H9 (cell line): ENCODE measurements at regions not wholly inside any gene's neighbourhood (a gene's known extent, or its start where the extent isn't known, plus 50 kb on each side); places are given as distances from the start of the nearest gene placed in this dataset.

ENCODE experiments used
- DNase-seq: peaks from one replicate; pipeline ENCODE4 v3.0.0-alpha.2; 2017
- H2AFZ ChIP-seq: one replicate; pipeline ENCODE4 v1.6.1; 2013; ENCODE audit warnings: mild to moderate bottlenecking, low read length, control low read depth, moderate library complexity
- H2AK5ac ChIP-seq: 2 replicates; pipeline ENCODE4 v1.6.1; 2013; ENCODE audit warnings: low read length, control low read depth, mixed read lengths; ENCODE audit not compliant: insufficient read length
- H2BK120ac ChIP-seq: one replicate; pipeline ENCODE4 v1.6.1; 2013; ENCODE audit warnings: low read depth, mild to moderate bottlenecking, low read length, control low read depth, inconsistent platforms; ENCODE audit not compliant: poor library complexity, severe bottlenecking
- H2BK12ac ChIP-seq: 2 replicates; pipeline ENCODE4 v1.6.1; 2013; ENCODE audit warnings: low read length, control low read depth, mixed read lengths, low read depth; ENCODE audit not compliant: insufficient read length
- H2BK15ac ChIP-seq: 2 replicates; pipeline ENCODE4 v1.6.1; 2013; ENCODE audit warnings: low read depth, low read length, control low read depth
- H2BK20ac ChIP-seq: one replicate; pipeline ENCODE4 v1.6.1; 2013; ENCODE audit warnings: low read depth, mild to moderate bottlenecking, low read length, control low read depth, inconsistent platforms; ENCODE audit not compliant: poor library complexity, severe bottlenecking
- H2BK5ac ChIP-seq: 2 replicates; pipeline ENCODE4 v1.6.1; 2013; ENCODE audit warnings: low read length, control low read depth, mixed read lengths; ENCODE audit not compliant: insufficient read length
- H3K14ac ChIP-seq: 2 replicates; pipeline ENCODE4 v1.6.1; 2013; ENCODE audit warnings: low read length, control low read depth; ENCODE audit not compliant: insufficient read depth
- H3K18ac ChIP-seq: 2 replicates; pipeline ENCODE4 v1.6.1; 2013; ENCODE audit warnings: low read depth, mild to moderate bottlenecking, mixed read lengths, low read length, control low read depth; ENCODE audit not compliant: insufficient read length
- H3K23ac ChIP-seq: 2 replicates; pipeline ENCODE4 v1.6.1; 2013; ENCODE audit warnings: low read length, control low read depth, mixed read lengths, low read depth; ENCODE audit not compliant: insufficient read length
- H3K23me2 ChIP-seq: 2 replicates; pipeline ENCODE4 v1.6.1; 2013; ENCODE audit warnings: low read depth, mild to moderate bottlenecking, mixed read lengths, low read length, control low read depth; ENCODE audit not compliant: insufficient read length, poor library complexity, severe bottlenecking
- H3K27ac ChIP-seq: 2 replicates; pipeline ENCODE4 v1.5.1; 2013; ENCODE audit warnings: low read length, control low read depth, mixed read lengths, low read depth; ENCODE audit not compliant: insufficient read length
- H3K27me3 ChIP-seq: 2 replicates; pipeline ENCODE4 v1.6.1; 2013; ENCODE audit warnings: low read length, control low read depth, inconsistent platforms; ENCODE audit not compliant: insufficient read depth
- H3K4ac ChIP-seq: 2 replicates; pipeline ENCODE4 v1.6.1; 2013; ENCODE audit warnings: low read depth, mild to moderate bottlenecking, control low read depth, inconsistent platforms, low read length, moderate library complexity
- H3K4me1 ChIP-seq: 2 replicates; pipeline ENCODE4 v1.6.1; 2013; ENCODE audit warnings: low read length, control low read depth, inconsistent platforms; ENCODE audit not compliant: insufficient read depth
- H3K4me2 ChIP-seq: 2 replicates; pipeline ENCODE4 v1.6.1; 2013; ENCODE audit warnings: low read length, control low read depth, mixed read lengths; ENCODE audit not compliant: insufficient read length, insufficient read depth
- H3K56ac ChIP-seq: 2 replicates; pipeline ENCODE4 v1.6.1; 2013; ENCODE audit warnings: low read depth, mild to moderate bottlenecking, mixed read lengths, low read length, control low read depth; ENCODE audit not compliant: insufficient read length
- H3K79me1 ChIP-seq: 2 replicates; pipeline ENCODE4 v1.6.1; 2013; ENCODE audit warnings: low read depth, mild to moderate bottlenecking, moderate library complexity, low read length, control low read depth, inconsistent platforms; ENCODE audit not compliant: insufficient read depth, poor library complexity, severe bottlenecking
- H3K79me2 ChIP-seq: 2 replicates; pipeline ENCODE4 v1.6.1; 2013; ENCODE audit warnings: low read length, control low read depth, inconsistent platforms; ENCODE audit not compliant: insufficient read depth
- H3K9ac ChIP-seq: 2 replicates; pipeline ENCODE4 v1.6.1; 2013; ENCODE audit warnings: low read length, control low read depth, mixed read lengths; ENCODE audit not compliant: insufficient read length; ENCODE audit errors: extremely low read depth
- H3K9me3 ChIP-seq: one replicate; pipeline ENCODE4 v1.6.1; 2013; ENCODE audit warnings: low read depth, low read length, inconsistent platforms; ENCODE audit not compliant: control insufficient read depth
- H3T11ph ChIP-seq: one replicate; pipeline ENCODE4 v1.6.1; 2013; ENCODE audit warnings: mild to moderate bottlenecking, low read length, control low read depth, inconsistent platforms
- H4K20me1 ChIP-seq: one replicate; pipeline ENCODE4 v1.6.1; 2013; ENCODE audit not compliant: control insufficient read depth, insufficient read length, insufficient read depth
- H4K5ac ChIP-seq: 2 replicates; pipeline ENCODE4 v1.6.1; 2013; ENCODE audit warnings: low read depth, mild to moderate bottlenecking, mixed read lengths, low read length, control low read depth; ENCODE audit not compliant: insufficient read length
- H4K8ac ChIP-seq: replicated peaks from 2 replicates; pipeline ENCODE4 v1.6.1; 2013; ENCODE audit warnings: low read length, control low read depth, mixed read lengths, low read depth; ENCODE audit not compliant: insufficient read length
- H4K91ac ChIP-seq: 2 replicates; pipeline ENCODE4 v1.6.1; 2013; ENCODE audit warnings: low read depth, mild to moderate bottlenecking, moderate library complexity, mixed read lengths, low read length, control low read depth; ENCODE audit not compliant: insufficient read length
- H3K27ac Mint-ChIP-seq, 3 experiments: 2 replicates in 2 of 3; 3 replicates in 1 of 3; pipeline ENCODE4 v1.8.0; 2020 to 2021; ENCODE audit warnings: mixed read lengths in 3 of 3, mild to moderate bottlenecking in 1 of 3, moderate library complexity in 1 of 3
- H3K27me3 Mint-ChIP-seq: 2 replicates; pipeline ENCODE4 v1.8.0; 2021; ENCODE audit warnings: low read depth, mild to moderate bottlenecking, moderate library complexity, mixed read lengths
- H3K36me3 Mint-ChIP-seq, 3 experiments: 2 replicates in 2 of 3; 3 replicates in 1 of 3; pipeline ENCODE4 v1.8.0; 2020 to 2021; ENCODE audit warnings: low read depth in 3 of 3, mixed read lengths in 3 of 3; ENCODE audit not compliant: insufficient read depth in 1 of 3
- H3K4me1 Mint-ChIP-seq, 2 experiments: 2 replicates each; pipeline ENCODE4 v1.8.0; 2020; ENCODE audit warnings: mixed read lengths in 2 of 2
- H3K4me3 Mint-ChIP-seq, 2 experiments: 2 replicates in 1 of 2; 3 replicates in 1 of 2; pipeline ENCODE4 v1.8.0; 2020 to 2021; ENCODE audit warnings: mild to moderate bottlenecking in 2 of 2, mixed read lengths in 2 of 2, moderate library complexity in 1 of 2
- H3K9me3 Mint-ChIP-seq, 2 experiments: 2 replicates in 1 of 2; 3 replicates in 1 of 2; pipeline ENCODE4 v1.8.0; 2020; ENCODE audit warnings: mild to moderate bottlenecking in 2 of 2, mixed read lengths in 2 of 2, moderate library complexity in 1 of 2
- WGBS: extraction: QIAGEN DNeasy Blood & Tissue Kit; methylation state at CpG from one replicate; pipeline ENCODE4 v1.1.7; 2013; ENCODE audit warnings: missing lambda C conversion rate, low lambda C conversion rate, mixed read lengths; ENCODE audit not compliant: insufficient read length; ENCODE audit errors: extremely low coverage; 5-methylcytosine and 5-hydroxymethylcytosine counted together
- TF ChIP-seq, protein P1 (sequence below): fragments of 200-600 bp; sonication (generic); conservative IDR thresholded peaks from 3 replicates; pipeline ENCODE4 v1.8.0; 2021; ENCODE audit warnings: antibody characterized with exemption, mild to moderate bottlenecking

- no peak overlapping the region for H3K9ac ChIP-seq
- no peak overlapping the region for H2BK120ac ChIP-seq
- H4K5ac ChIP-seq = no peak overlapping the region
- no peak overlapping the region for H2BK15ac ChIP-seq
- Mint-ChIP-seq H3K4me1 (peaks cover 5 to 9% of the 10 kb centered on the region in 2 experiments; a peak in 3 of 4 replicates), H3K36me3 (peaks cover 0 to 10% (median 7%) of the 10 kb centered on the region in 3 experiments; a peak in 5 of 7 replicates), H3K4me3 (no peak overlapping the region), H3K27ac (no peak overlapping the region), H3K27me3 (peaks cover 4% of the 10 kb centered on the region), H3K9me3 (peaks cover 6 to 9% of the 10 kb centered on the region in 2 experiments; a peak in 4 of 5 replicates)
- H3K27me3 ChIP-seq = no peaks in the 10 kb centered on the region
- H3K4me2 ChIP-seq = no peak overlapping the region
- DNase-seq = no peak
- WGBS = no CpG with 5 or more reads among the region's 3 CpGs
- H3K4ac ChIP-seq = no peak overlapping the region
- H3K56ac ChIP-seq = no peak overlapping the region
- H3K4me1 ChIP-seq = peaks cover 4% of the 10 kb centered on the region; the same call in 1 of the 2 replicates
- no peak overlapping the region for H2AK5ac ChIP-seq
- TF ChIP-seq, protein P1, sequence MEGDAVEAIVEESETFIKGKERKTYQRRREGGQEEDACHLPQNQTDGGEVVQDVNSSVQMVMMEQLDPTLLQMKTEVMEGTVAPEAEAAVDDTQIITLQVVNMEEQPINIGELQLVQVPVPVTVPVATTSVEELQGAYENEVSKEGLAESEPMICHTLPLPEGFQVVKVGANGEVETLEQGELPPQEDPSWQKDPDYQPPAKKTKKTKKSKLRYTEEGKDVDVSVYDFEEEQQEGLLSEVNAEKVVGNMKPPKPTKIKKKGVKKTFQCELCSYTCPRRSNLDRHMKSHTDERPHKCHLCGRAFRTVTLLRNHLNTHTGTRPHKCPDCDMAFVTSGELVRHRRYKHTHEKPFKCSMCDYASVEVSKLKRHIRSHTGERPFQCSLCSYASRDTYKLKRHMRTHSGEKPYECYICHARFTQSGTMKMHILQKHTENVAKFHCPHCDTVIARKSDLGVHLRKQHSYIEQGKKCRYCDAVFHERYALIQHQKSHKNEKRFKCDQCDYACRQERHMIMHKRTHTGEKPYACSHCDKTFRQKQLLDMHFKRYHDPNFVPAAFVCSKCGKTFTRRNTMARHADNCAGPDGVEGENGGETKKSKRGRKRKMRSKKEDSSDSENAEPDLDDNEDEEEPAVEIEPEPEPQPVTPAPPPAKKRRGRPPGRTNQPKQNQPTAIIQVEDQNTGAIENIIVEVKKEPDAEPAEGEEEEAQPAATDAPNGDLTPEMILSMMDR = no peak
- no peak overlapping the region for H2AFZ ChIP-seq
- no peak overlapping the region for H2BK12ac ChIP-seq
- H4K91ac ChIP-seq = no peak overlapping the region
- no peaks in the 10 kb centered on the region for H4K20me1 ChIP-seq
- no peaks in the 10 kb centered on the region for H3K9me3 ChIP-seq
- H3K18ac ChIP-seq = no peak overlapping the region
- no peak overlapping the region for H3K14ac ChIP-seq
- H2BK5ac ChIP-seq = no peak overlapping the region
- H4K8ac ChIP-seq = no peak overlapping the region
- no peak overlapping the region for H3T11ph ChIP-seq
- H3K23ac ChIP-seq = no peak overlapping the region
- H3K27ac ChIP-seq = no peak overlapping the region
- H3K79me1 ChIP-seq = no peaks in the 10 kb centered on the region
- H3K23me2 ChIP-seq = no peaks in the 10 kb centered on the region
- H2BK20ac ChIP-seq = no peak overlapping the region
- H3K79me2 ChIP-seq = no peaks in the 10 kb centered on the region
Observed at GRCh38 chr6:130625825-130626527, 201.2 kb upstream of the SMLR1 start.
